ENCODE measurements at regions not wholly inside any gene's neighbourhood (a gene's known extent, or its start where the extent isn't known, plus 50 kb on each side); places are given as distances from the start of the nearest gene placed in this dataset.

- TF ChIP-seq, protein P1, sequence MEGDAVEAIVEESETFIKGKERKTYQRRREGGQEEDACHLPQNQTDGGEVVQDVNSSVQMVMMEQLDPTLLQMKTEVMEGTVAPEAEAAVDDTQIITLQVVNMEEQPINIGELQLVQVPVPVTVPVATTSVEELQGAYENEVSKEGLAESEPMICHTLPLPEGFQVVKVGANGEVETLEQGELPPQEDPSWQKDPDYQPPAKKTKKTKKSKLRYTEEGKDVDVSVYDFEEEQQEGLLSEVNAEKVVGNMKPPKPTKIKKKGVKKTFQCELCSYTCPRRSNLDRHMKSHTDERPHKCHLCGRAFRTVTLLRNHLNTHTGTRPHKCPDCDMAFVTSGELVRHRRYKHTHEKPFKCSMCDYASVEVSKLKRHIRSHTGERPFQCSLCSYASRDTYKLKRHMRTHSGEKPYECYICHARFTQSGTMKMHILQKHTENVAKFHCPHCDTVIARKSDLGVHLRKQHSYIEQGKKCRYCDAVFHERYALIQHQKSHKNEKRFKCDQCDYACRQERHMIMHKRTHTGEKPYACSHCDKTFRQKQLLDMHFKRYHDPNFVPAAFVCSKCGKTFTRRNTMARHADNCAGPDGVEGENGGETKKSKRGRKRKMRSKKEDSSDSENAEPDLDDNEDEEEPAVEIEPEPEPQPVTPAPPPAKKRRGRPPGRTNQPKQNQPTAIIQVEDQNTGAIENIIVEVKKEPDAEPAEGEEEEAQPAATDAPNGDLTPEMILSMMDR (conservative IDR thresholded peaks at IDR 0.05; ENCODE audit: low read depth): no peak
- no peak overlapping the region for H3K27ac ChIP-seq
- DNase-seq (ENCODE audit: low spot score): no peak
- CTCF ChIA-PET: no interaction called here
- POLR2A ChIA-PET (ENCODE audit: low non-redundant PET): no interaction called here
Observed at GRCh38 chr12:75599061-75599460, 87.7 kb upstream of the KRR1 start.

- no peak for DNase-seq (ENCODE audit: low spot score)
- TF ChIP-seq, protein P1 (conservative IDR thresholded peaks at IDR 0.05; ENCODE audit: low read depth): no peak
- CTCF ChIA-PET: interaction anchor here (0.6 to 1.8 kb wide), 3 partner anchors 8 to 214 kb away, joined by 3 to 5 read pairs (median 4); no protein-coding TSS in a partner anchor
- POLR2A ChIA-PET (ENCODE audit: low non-redundant PET): no interaction called here
- H3K27ac ChIP-seq: no peak overlapping the region
Observed at GRCh38 chr12:75596406-75596805, 85.0 kb upstream of the KRR1 start.

- POLR2A ChIA-PET (ENCODE audit: low non-redundant PET): no interaction called here
Observed at GRCh38 chr12:75592638-75593335, 81.4 kb upstream of the KRR1 start.

DNA sequence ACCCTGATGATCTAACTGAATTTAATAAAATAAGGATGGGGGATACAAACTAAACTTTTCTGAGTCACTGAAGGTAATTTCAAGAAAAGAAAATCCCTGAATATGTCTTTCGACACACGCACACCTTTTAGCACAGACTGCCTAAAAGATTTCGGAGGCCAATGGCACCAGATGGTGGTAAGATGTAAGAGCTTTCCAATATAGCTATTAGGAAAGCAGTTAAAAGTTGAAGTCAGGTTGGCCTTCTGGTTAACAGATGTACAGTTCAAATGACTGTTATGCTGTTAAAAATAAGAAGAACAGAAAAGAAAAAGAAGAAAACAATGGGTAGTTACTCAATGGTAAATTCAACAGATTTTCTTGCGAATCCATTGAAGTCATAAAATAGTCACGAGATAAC is 80.7 kb upstream of the KRR1 start:
- DNase-seq (ENCODE audit: low spot score): no peak
- POLR2A ChIA-PET (ENCODE audit: low non-redundant PET): no interaction called here
- no peak overlapping the region for H3K27ac ChIP-seq
- CTCF ChIA-PET: no interaction called here
- TF ChIP-seq, protein P1 (conservative IDR thresholded peaks at IDR 0.05; ENCODE audit: low read depth): no peak

More at GRCh38 chr12:75592638-75593335, 81.4 kb upstream of the KRR1 start:
- DNase-seq (ENCODE audit: low spot score): no peak
- TF ChIP-seq, protein P1 (conservative IDR thresholded peaks at IDR 0.05; ENCODE audit: low read depth): no peak
- CTCF ChIA-PET: no interaction called here
- no peak overlapping the region for H3K27ac ChIP-seq

- ChIA-PET POLR2A (ENCODE audit: low non-redundant PET) (no interaction called here), CTCF (no interaction called here)
- no peak overlapping the region for H3K27ac ChIP-seq
- TF ChIP-seq, protein P1 (conservative IDR thresholded peaks at IDR 0.05; ENCODE audit: low read depth): no peak
- DNase-seq (ENCODE audit: low spot score): no peak
Observed at GRCh38 chr12:75591628-75592027, 80.2 kb upstream of the KRR1 start.

DNA sequence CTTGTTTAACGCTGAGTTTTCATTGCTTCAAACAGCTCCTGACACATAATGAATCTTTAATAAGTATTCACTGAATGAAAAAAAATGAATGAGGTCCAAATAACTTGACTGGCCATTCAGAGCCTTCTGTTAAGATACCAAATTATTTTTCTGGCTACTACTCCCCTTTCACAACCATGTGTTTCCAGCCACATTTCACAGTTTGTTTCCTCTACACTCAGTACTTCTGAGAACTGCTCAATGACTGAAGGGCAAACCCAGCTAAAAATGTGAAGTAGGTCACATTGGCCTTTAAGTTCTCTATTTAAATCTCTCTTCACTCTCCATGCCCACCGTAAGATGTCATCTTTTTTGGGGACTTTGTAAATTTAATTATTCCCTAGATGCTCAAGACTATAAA is 78.4 kb upstream of the KRR1 start:
- ChIA-PET CTCF (no interaction called here), POLR2A (ENCODE audit: low non-redundant PET) (no interaction called here)
- TF ChIP-seq, protein P1 (conservative IDR thresholded peaks at IDR 0.05; ENCODE audit: low read depth): no peak
- no peak overlapping the region for H3K27ac ChIP-seq
- no peak for DNase-seq (ENCODE audit: low spot score)

Data from RWPE1 (cell line).